Hepatocyte (in vitro differentiated cells): ENCODE measurements at regions not wholly inside any gene's neighbourhood (a gene's known extent, or its start where the extent isn't known, plus 50 kb on each side); places are given as distances from the start of the nearest gene placed in this dataset.

Experiments
- EZH2 ChIP-seq: fragments of 200-600 bp; sonication (generic); IDR thresholded peaks from 2 replicates; pipeline ENCODE4 v1.6.1; 2016; ENCODE audit warnings: antibody characterized with exemption, mild to moderate bottlenecking, borderline replicate concordance
- EZH2phosphoT487 ChIP-seq: fragments of 200-600 bp; sonication (generic); IDR thresholded peaks from one replicate; pipeline ENCODE4 v1.6.1; 2018; ENCODE audit warnings: antibody characterized with exemption, mild to moderate bottlenecking, low read depth, moderate library complexity; ENCODE audit not compliant: unreplicated experiment, severe bottlenecking
- TF ChIP-seq, protein P1 (sequence below): fragments of 200-600 bp; sonication (generic); IDR thresholded peaks from 2 replicates; pipeline ENCODE4 v1.5.1; 2016; ENCODE audit warnings: antibody characterized with exemption, mild to moderate bottlenecking; ENCODE audit not compliant: poor library complexity

DNA sequence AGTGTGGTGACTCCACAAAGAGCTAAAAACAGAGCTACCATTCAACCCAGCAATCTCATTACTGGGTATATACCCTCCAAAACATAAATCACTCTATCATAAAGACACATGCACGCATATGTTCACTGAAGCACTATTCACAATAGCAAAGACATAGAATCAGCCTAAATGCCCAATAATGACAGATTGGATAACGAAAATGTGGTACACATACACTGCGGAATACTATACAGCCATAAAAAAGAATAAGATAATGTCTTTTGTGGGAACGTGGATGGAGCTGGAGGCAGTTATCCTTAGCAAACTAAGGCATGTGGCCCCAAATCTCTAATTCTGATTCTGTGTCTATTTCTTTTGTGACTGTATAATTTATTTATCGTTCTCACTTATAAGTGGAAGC lies 89.0 kb upstream of the PRNP start:
- TF ChIP-seq, protein P1, sequence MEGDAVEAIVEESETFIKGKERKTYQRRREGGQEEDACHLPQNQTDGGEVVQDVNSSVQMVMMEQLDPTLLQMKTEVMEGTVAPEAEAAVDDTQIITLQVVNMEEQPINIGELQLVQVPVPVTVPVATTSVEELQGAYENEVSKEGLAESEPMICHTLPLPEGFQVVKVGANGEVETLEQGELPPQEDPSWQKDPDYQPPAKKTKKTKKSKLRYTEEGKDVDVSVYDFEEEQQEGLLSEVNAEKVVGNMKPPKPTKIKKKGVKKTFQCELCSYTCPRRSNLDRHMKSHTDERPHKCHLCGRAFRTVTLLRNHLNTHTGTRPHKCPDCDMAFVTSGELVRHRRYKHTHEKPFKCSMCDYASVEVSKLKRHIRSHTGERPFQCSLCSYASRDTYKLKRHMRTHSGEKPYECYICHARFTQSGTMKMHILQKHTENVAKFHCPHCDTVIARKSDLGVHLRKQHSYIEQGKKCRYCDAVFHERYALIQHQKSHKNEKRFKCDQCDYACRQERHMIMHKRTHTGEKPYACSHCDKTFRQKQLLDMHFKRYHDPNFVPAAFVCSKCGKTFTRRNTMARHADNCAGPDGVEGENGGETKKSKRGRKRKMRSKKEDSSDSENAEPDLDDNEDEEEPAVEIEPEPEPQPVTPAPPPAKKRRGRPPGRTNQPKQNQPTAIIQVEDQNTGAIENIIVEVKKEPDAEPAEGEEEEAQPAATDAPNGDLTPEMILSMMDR: no peak
- no peak for TF ChIP-seq EZH2
- TF ChIP-seq EZH2phosphoT487: no peak
